Stimulated activated CD8-positive, alpha-beta memory T cell treated with anti-CD3 and anti-CD28 coated beads, Interleukin-2, amount 100 ng/mL, for 48 hours (primary cell): ENCODE measurements at regions not wholly inside any gene's neighbourhood (a gene's known extent, or its start where the extent isn't known, plus 50 kb on each side); places are given as distances from the start of the nearest gene placed in this dataset.

Experiments used
- DNase-seq, 2 donors: peaks; one replicate each; pipeline ENCODE4 v3.0.0-alpha.2; 2020; ENCODE audit warnings: low read depth in 2 of 2

DNA sequence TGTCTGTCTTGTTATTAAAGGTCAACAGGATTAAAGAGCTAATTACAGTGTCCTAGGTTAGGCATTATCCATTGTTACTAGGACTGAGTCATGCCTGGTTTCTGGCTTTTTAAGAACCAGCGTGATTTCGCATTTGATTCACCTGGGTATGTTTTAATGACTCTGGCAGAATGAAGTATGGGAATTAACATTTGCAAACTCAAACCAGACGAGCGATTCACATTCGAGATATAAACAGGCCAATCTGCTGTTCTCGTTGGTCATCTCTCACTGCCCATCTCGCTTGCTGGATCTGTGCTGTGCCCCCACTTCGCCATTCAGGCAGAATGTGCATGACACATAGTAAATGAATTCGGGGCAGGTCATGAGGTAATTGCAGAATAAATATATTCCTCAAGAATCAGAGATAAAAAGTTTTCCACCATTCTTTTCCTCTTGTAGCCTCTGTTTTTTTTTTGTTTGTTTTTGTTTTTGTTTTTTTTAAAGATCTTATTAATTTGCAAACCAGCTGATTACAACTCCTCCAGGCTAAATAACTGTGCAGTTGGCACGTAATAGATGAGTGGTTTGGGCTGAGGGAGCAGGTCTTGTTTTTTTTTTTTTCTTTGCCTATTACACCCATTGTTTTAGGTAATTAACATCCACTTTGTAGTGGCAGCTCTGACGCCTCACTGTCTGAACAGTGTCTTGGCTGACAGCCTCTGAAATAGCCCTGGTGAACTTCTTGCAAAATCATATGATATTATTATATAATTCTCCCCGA is 313.5 kb upstream of the MSX2 start:
- no peak for DNase-seq

DNA sequence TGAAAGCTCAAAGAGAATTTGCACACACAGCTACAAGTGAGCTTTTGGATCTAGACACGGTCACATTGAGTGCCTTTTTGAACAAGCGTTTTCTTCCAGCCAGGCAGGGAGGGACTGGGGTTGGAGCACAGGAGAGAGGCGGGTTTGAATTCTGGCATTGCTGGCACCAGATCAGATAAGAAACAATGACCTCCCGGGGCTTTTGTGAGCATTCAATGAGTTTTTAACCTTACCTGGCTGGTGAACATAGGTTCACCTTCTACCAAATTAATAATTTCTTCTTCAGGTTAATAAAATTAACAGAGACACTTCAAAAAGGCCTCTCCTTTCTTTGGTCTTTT is 312.9 kb upstream of the MSX2 start:
- DNase-seq = no peak

DNA sequence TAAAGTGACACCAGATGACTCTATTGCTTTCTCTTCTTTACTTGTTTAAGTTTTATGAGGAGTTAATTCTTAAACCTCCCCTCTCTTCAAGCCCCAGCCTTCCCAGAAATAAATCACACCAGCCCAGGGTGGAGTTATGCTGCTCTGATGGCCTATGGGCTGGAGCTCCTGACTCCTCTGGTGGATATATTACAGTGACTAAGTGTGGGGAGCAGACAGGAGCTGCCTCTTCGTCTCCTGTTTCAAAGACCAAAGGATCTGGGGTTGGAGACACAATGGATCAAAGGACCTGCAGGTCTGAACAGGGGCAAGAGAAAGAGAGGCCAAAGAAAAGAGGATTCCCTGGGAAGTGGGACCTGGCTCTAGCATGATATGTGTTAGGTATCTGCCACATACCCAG is 312.0 kb upstream of the MSX2 start:
- DNase-seq = no peak

DNA sequence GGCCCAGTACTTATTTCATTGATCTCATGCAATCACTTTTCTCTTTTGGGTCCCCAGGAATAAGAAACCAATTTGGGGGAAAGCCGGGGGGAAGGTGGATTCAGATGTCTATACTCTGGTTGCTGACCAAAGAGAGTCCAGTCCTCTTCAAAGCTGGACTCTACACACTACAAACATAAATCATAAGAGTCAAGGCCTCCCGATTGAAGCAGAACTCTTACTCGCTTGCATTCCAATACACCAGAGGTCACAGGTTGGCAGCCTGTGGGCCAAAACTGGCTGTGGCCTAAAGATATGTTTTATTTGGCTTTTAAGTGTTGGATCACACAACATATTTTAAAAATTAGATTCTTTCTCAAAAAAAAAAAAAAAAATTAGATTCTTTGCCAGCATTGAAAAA is 311.4 kb upstream of the MSX2 start:
- DNase-seq = no peak

DNA sequence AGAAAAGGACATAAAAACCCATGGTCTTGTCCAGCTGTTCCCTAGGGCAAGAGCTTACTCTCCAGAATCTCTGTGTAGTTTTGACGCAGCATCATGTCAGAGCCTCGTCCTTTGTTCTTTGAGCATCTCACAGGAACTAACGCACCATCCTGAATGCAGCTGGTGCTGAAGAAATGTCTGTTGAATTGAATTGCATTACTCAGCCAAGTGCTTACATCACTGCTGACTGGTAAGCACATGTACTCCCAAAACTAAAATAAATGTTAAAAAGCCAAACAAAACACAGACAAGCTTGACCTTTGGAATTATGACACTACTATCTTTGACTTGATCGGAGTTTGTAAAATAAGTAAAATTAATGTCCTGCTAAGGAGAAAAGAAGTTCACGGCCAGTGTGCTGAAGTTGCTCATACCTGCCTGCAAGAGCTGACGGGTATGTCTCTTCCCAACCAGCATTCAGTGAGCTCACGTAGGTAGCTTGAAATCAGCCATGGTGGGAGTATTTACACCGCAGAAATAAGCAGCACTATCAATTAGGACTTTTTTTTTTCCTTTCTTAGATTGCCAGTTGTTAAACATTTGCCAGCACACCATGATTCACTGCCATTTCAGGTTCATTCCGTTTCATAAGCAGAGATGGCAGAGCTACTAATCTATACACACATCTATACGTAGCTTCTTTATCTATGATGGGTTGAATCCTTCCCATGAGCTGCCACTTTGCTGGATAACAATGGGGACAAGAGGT is 310.6 kb upstream of the MSX2 start:
- DNase-seq = no peak

DNA sequence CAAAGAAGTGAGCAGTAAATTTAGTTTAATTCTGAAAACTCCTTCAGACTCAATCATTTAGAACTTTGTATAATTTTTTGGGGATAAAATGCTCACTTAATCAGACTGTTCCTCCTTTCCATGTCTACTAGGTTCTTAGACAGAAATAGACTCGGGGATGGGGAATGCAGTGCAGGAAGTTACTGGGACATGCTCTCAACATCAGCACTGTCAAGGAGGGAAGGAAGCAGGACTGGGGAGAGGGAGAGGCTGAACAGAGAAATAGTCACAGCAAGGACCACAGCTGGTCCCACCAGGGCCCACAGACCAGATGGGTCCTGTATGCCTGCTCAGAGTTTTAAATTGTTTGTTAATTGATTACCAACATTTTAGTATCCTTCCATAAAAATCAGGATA is 310.1 kb upstream of the MSX2 start:
- DNase-seq = no peak

DNA sequence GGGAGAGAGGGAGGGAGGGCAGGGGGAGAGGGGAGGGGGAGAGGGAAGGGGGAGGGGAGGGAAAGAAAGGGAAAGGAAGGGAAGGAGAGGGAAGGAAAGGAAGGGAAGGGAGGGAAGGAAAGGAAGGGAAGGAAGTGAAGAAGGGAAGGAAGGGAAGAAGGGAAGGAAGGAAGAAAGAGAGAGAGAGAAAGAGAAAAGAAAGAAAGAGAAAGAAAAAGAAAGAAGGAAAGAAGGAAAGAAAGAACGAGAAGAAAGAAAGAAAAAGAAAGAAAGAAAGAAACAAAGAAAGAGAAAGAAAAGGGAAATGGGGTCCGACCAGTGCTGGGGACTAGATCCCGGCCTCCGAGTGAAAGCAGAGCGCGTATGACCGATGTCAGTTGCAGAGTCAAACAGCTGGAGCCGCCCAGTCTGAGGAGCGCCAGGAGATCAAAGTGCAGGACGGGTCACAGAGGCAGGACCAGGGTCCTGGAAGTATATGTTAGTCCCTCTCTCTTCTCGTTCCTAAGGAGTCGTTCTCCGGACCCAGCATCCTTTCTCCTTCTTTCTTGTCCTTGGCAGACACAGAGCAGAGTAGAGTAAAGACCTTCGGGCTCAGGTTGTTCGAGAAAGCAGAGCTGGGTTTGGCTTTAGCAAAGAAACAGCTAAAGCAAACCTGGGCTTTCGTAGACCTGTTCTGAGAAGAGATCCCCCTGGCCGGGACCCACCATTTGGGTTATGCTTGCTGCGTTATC is 305.4 kb upstream of the MSX2 start:
- DNase-seq = no peak

DNA sequence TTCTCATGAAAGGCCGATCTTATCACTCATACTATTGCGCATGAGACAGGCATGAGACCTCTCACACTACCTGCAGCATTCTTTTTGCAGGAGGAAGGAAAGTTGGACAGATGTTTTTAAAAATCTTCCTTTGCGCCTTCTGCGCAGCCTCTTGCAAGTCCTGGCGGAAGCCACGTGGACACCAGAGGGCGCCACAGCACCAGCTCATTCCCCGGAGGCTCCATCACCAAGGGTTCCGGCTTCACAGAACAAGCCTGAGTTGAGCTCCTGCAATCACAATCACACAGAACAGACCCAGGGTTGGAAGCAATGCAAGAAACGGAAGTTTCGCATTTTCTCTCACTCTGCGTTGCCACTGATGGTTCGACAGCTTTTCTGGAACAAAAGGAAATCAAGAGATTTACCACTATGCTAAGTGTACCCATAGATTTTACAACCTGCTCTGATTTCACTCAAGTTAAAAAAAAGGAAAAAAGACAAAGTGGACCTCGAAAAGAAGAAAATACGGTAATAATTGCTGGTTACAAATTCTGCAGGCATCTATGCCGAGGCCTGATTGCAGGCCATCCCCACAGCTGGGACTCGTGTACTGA is 304.7 kb upstream of the MSX2 start:
- DNase-seq = peak; percentile 66 to 81

DNA sequence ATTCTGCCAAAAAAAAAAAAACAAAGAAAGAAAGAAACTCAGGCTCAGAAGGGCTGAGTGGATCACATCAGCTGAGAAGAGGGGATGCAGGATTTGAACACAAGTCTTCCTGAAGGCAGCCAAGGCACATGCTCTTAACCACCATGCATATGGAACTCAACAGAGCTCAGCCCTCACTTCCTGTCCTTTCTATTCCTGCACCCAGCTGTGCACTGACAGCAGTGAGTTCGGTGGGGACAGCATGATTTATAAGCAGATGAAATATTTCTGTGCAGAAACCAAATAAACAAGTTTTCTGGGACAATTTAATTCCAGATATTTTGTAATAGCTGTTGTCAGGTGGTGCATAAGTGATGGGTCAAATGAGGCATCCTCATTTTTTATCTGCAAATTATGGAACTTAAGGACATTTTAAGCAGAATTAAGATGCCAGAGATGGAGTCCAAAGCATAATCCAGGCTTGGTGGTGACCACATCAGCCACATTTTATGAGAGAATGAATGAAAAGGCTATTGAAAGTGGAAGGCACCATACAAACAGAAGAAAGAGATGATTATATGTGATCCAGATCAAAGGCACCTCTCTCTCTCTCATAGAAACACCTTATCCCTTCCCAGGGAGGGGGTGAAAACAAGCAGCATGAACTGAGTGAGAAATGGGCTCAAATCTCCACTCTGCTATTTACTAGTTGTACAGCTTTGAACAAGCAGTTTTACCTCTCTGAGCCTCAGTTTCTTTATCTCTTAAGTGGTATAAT is 303.6 kb upstream of the MSX2 start:
- no peak for DNase-seq

DNA sequence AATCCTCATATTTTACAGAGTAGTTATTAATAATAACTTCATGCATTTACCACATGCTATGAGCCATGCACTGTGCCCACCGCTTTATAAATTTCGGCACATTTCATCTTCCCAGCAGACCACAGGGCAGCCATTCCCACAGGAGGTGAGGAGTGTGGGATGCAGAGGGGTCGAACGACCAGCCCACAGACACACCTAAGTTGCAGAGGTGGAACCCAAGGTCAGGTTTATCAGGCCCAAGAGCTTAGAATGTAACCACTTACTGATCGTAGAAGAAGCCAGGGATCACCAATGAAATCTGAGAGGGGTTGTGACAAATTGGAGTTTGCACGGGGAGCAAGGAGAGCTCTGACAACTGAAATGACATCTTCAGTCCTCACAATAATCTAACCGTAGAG is 303.0 kb upstream of the MSX2 start:
- no peak for DNase-seq

DNA sequence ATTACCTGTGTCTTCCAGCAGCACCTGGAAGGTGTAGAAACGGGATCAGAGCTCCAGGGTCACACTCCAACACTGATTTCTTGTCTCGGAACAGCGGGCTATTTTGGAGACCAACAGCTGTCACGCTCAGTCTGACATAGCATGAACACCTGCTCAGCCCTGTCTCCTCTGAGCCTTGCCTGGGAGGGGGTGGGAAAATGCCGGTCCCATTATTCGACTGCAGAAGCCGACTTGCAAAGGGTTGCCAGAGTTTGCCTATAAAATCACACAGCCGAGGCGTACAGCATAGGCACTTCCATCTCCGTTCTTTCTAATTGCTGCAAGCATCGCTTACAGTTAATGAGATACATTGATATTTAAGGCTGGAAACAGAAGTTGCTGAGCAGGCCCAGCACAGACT is 300.8 kb upstream of the MSX2 start:
- DNase-seq = no peak

DNA sequence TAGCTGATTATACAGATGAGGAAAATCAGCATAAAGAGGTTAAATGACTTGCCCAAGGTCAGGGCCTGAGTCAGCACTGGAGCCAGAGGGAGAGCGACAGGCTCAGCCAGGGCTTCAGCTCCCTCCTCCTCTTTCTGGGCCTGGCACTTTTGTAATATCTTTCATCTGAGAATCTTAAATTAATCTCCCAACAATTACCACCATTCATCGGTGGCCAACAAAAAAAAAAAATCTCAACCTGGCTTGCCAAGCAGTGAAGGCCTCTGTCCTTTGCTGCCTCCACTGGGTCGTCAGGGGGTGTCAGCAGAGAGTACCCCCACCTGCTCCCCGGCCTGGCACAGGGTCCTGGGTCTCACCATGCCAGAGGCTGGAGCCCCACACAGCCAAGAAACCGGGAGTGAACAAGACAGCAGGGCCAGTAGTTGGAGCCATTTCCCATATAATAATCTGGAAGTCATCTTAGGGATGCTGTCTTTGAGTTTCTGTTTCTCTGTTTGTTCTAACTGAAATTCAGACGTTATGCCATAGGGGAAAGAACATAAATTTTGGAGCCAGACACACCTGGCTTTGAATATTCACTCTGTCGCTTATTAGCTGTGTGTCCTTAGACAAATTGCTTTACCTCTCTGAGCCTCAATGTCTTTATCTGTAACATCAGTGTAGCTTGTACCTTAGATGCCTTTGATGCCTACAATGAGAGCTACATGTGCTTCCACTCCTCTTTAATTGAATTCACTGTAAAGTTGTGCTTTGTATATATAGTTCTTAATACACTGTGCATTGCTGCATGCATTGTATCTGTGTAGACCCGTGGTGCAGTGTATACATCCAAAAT is 299.9 kb upstream of the MSX2 start:
- DNase-seq = no peak

DNA sequence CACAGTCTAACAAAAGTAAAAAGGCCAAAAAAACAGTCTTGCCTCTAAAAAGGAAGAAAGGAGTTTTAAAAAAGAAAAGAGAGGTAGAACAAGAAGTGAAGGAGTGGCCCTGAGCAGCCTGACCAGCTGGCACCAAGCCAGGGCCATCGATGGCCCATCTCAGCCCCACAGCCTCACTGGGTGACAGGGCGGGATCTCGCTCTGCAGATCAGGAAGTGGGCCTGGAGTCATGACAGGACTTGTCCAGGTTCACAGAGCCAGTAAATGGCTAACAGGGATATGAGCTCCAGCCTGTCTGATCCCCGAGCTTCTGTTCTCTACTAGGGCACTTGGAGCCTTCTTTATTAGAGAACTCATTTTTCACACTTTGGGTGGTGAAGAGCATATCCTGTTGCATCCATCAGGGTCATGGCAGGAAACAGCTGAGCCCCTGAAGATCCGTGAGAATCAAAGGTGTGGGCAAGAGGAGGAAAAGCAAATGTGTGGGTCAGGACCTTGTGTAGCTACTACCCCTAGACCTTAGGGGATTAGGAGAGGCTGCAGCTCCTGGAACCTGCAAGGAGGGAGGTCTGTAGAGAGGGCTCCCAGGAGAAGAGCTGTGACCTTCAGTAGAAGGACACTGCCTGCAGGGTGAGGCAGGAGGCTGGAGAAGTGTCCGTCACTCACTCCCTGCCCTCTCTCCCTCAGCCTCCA is 299.0 kb upstream of the MSX2 start:
- DNase-seq = no peak

DNA sequence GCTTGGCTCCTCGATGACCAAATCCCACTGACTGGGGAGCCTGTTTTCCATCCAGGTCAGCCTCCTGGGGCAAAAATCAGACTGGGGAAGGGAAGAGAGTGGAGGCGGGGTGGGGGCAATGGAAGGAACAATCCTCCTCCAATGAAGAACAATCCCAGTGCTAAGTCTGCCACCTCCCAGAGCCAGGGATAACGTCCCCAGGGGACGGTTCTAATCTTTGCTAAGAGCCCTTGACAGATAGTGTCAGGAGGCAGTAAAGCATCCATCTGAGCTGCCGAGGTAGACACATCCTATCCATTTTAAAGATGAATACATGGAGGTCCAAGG is 298.5 kb upstream of the MSX2 start:
- no peak for DNase-seq

DNA sequence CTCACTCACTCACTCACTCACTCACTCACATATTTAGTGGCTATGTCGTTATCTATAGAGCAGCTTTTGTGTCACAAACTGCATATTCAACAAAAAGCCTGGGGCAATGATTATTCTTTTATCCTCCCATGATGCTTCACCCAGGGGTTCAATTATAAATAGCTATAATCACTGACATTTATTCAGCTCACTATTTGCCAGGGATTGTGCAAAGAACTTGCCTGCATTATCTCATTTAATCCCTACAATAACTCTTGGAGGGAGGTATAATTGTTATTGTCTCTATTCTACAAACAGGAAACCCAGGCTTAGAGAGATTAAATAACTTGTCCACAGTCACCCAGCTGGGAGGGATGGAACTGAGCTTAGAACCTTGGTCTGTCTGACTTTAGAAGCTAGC is 298.0 kb upstream of the MSX2 start:
- no peak for DNase-seq

DNA sequence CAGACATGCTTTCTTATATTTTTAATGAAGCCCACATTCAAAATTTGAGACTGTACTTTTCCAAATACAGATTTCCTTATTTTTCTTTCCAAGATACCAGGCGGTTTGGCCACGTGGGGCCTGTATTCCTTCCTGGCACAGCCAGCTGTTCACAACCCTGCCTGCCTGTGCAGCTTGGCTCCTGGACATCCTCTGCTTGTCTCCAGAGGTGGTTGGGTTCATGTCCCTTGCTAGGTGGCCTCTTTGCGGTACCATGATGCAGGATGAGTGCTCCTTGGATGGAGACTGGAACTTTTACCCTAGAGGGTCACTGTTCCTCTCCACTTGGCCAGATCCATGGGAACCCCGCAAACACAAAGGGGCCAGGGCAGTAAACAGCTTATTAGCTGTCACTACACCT is 297.5 kb upstream of the MSX2 start:
- DNase-seq = no peak

DNA sequence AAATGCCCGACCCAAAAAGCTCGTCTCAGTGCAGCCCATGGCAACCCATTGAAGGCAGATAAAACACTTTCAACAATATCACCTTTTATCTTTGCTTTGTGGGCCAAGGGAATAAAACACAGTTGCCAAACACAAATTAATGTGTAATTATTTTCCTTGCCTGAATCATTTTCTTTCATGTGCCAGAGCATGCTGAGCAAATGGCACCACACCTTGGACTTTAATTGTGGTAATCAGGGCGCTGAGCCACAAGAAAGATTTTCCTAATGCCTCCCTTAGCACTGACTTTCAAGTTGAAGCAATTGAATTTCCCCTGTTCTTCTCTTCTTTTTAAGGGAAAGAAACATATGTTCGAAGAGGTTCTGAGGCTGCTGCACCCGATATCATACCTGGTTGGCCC is 297.1 kb upstream of the MSX2 start:
- no peak for DNase-seq

DNA sequence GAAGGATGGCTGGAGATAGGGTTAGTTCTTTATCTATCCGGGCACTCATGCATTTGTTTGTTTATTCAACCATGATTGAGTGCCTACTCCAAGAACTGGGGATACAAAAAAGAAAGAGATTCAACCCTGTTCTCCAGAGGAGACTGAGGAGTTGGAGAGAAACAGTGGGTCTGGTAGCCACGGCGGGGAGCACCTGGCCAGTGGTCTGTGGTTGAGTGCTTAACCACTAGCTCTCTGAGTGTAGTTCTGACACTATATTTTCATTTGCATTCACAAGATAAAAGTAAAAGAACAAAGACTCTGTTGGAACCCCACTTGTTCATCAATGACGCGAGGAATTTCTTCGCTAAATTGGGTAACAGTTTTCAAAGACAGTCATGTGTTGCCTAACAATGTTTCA is 295.5 kb upstream of the MSX2 start:
- DNase-seq = no peak

DNA sequence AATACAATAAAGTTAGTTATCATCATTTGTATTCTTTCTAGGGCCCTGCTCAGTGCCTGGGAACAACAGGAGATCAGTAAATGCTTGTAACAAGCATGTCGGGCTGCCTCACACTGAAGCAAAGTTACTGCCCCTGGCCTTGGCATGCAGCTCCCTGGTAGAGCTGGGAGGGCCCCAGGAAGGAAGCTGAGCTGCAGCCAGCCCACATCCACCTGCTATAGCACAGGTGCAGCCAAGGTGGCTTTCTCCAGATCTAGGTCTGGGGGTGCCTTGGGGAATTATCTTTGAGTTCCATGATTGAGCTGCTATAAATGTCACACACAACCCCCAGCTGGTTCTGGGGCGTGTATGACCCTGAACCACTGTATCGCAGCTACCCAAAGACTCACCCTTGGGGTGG is 293.4 kb upstream of the MSX2 start:
- DNase-seq = no peak

DNA sequence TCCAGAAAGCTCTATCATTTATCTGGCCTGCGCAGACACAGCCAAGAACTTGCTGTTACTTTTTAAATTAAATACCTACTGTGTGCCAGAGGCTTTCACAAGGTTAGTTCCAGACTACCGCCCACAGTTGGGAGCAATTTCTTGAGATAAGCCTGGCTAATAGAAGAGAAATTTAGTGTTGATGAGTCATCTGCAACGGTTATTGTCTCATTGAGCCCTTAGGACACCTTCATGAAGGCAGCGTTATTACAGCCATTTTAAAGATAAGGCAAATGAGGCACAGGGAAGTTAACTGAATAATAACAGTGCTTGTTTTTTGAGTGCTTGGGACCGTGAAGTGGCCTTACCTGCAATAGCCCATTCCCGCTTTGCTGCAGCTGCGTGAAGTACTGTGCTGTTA is 292.9 kb upstream of the MSX2 start:
- DNase-seq = no peak

DNA sequence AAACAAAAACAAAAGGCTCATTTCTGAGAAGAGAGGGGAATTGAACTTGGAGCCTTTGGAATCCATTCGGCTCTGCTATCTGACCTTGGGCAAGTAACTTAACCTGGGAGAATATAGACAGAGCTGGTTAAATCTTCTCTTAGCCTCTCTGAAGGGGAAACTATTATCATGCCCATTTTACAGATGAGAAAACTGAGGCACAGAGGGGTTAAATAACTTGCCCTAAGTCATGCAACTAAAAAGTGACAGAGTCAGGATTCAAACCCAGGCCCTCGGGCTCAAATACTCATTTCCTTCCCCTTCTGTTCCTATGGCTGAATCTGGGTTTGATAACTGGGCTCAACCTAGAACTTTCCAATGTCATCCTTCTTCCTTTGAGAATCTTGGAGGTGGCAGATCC is 291.3 kb upstream of the MSX2 start:
- DNase-seq = no peak
